NCI-H2107 (cell line): ENCODE measurements at regions not wholly inside any gene's neighbourhood (a gene's known extent, or its start where the extent isn't known, plus 50 kb on each side); places are given as distances from the start of the nearest gene placed in this dataset.
"Not testable (repeated sequence)": the region's sequence is repeated elsewhere in the genome, so short reads cannot be mapped to it uniquely, and the experiment has no call there.

Source experiments
- DNase-seq: peaks from one replicate; lab custom pipeline; 2025; lab: John Stamatoyannopoulos, UW

GRCh38 chr15:99485153-99485961 lies 80.4 kb upstream of the MEF2A start:
- DNase-seq = no peak

GRCh38 chr15:99485992-99486370 lies 79.8 kb upstream of the MEF2A start:
- DNase-seq = no peak

GRCh38 chr15:99486371-99487336 lies 79.1 kb upstream of the MEF2A start:
- no peak for DNase-seq

DNA sequence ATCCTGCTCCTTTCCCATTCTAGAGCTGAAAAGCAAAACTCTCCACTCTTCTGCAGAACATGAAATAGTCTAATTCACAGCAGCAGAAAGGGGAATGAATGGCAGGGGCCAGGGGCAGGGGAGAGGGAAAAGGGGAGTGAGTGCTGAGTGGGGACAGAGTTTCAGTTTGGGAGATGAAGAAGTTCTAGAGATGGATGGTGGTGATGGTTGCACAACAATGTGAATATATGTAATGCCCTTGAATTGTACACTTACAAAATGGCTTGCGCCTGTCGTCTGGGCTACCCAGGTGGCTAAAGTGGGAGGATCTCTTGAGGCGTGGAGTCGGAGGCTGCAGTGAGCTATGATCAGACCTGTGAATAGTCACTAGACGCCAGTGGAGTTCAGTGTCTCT lies 78.5 kb upstream of the MEF2A start:
- no peak for DNase-seq

DNA sequence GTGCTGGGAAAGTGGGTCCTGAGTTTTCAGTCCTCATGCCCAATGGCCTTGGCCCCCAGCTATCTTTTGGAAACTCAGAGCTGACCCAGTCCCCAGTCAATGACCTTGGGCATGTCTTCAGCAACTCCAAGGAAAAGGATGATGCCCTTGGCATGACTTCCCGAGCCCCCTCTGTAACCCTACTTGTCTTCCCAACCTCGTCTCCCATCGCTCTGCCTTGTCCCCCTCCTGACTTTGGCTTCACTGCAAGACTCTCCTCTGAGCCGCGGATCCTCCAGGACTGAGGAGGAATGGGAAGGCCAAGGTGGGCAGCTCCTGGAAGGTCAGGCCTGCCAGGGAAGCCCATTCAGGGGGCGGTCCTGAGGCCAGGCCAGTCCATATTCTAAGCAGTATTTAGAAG lies 73.5 kb upstream of the MEF2A start:
- no peak for DNase-seq

DNA sequence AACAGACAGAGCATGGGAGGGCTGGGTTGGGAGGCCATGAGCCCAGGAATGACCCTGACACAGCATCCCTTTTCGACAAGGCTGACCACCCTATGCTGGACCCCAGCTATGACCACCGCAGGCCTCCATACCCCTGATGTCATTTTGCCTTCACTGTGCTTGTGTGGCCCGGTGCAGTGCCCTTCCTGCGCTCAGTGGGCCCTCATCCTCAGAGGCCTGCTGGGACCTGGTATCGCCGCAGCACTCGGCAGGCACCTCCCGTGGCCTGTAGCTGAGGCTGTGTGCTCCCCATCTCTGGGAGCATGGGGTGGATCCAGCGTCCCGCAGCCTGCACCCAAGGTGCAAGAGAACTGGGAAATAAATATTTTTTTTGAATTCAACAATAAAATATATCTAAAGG lies 73.1 kb upstream of the MEF2A start:
- no peak for DNase-seq

DNA sequence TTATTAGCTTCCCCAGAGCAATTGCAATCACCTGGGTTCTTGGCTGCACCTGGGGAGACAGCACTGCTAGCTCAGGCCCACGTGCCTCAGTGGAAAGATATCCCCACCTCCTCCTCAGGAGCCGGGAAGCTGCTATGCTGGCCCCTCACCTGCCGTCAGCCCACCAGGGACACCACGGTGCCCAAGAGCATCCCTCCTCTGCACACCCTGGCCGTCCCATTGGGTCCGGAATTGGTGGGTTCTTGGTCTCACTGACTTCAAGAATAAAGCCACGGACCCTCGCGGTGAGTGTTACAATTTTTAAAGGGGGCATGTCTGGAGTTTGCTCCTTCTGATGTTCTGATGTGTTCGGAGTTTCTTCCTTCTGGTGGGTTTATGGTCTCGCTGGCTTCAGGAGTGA lies 72.3 kb upstream of the MEF2A start:
- no peak for DNase-seq

DNA sequence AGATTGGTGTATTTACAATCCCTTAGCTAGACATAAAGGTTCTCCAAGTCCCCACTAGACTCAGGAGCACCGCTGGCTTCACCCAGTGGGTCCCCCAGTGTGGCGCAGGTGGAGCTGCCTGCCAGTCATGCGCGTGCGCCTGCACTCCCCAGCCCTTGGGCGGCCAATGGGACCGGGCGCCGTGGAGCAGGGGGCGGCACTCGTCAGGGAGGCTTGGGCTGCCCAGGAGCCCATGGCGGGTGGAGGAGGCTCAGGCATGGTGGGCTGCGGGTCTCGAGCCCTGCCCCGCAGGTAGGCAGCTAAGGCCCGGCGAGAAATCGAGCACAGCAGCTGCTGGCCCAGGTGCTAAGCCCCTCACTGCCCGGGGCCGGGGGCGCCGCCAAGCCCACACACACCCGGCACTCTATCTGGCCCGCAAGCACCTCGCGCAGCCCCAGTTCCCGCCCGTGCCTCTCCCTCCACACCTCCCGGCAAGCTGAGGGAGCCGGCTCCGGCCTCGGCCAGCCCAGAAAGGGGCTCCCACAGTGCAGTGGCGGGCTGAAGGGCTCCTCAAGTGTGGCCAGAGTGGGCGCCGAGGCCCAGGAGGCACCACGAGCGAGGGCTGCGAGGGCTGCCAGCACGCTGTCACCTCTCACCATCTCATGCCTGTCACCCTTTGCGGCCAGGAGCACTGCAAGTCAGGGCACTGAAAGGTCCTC lies 71.1 kb upstream of the MEF2A start:
- DNase-seq = not testable (repeated sequence)

DNA sequence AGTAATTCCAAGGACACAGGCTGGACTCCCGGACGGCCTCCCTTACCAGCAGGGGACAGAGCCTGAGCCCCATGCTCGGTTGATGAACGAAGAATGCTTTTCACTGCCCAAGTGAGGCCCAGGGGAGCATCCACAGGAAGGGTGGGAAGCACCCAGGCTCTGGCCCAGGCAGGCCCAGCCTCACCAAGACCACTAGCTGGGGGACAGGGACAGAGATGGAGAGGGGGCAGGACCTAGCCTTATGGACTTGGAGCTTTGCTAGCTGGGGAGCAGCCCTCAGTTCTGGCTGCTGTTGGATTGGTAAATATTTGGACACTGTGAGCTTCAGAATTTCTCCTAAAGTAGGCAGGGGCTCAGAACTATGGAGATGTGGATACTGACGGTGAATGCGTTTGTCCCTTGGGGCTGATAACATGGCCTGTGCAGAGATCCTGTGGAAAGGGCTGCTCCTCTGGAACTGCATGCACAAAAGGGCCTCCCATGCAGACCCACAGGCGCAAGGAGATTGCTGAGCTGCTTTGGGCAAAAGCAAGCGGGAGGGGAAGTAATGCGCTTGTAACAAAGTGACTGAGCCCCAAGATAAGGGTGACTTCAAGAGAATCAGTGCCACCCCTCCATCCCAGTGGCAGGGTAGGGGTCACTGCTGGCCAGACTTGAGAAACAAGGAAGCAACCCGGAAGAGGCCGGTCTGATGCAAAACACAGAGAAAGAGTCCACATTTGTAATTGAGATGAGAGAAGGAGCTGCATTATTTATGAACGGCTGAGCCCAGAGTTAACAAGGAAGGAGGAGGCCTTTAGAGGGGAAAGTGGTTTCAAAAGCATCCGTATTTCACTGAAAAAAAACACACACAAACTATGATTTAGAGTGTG lies 70.1 kb upstream of the MEF2A start:
- DNase-seq = no peak

DNA sequence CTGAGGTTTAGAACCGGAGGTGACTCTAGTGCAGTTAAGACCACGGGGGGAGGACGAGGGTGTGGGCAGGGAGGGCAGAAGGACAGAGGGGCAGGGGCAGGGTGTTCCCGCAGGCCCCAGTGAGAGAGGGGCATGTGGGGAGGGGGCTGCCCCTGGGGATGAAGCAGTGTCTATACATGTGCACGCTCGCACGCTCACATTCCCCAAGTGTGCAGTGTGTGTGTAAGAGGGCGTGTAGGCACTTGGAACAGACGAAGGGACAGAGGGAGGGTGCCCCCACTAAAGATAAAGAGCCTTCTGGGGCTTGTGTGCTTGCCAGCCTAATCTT lies 69.5 kb upstream of the MEF2A start:
- DNase-seq = no peak

- no peak for DNase-seq
Observed at GRCh38 chr15:99502182-99502581, 63.6 kb upstream of the MEF2A start.

DNA sequence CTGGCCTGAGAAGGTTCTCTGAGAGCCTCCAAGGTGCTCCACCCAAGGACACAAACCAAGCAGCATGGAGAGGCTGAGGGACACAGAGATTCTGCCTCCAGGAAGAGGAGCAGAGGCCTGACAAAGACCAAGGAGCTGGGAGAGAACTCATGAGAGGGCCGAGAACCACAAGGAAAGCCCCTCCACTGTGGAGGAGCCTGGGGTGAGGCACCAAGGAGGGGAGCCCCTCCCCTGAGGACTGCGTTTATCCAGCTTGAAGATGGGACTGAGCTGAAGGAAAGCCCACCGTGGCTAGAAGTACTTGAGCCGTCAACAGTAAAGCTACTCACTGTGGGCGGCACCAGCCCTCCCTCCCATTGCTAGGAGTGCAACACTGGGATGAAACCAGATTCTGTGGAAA lies 63.1 kb upstream of the MEF2A start:
- DNase-seq = no peak

- no peak for DNase-seq
Observed at GRCh38 chr15:99503411-99503810, 62.4 kb upstream of the MEF2A start.

DNA sequence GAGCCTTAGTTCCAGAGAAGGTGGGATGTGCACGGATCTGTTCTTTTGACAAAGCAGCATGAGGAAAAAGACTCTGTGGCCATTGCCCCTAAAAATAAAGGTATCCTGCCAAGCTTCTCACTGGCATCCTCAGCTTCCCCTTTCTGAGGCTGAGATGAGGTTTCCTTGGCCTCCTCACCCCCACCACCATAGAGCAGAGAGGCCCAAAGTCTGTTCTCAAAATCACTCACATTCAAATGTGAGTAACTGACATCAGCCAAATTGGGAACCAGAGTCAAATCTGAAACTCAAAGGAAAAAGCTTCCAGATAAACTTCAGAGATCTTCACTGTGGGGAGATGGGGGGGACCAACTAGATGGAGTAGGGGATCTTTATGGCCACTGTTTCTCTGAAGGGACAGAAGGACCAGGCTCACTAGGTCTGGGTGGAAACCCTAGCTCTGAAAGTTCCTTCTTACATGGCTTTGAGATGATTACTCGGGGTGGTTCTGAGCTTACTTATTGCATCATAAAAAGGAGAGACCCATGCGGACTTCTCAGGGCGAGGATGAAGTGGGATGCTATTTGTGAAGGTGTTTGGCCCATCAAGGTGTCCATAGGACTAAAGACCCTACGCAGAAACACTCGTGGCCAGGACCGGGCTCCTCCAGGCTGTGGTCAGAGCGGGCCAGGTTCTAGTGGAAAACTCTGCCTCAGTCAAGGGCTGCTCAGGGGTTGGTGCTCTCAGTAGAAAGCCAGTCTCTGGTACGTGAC lies 61.5 kb upstream of the MEF2A start:
- no peak for DNase-seq

DNA sequence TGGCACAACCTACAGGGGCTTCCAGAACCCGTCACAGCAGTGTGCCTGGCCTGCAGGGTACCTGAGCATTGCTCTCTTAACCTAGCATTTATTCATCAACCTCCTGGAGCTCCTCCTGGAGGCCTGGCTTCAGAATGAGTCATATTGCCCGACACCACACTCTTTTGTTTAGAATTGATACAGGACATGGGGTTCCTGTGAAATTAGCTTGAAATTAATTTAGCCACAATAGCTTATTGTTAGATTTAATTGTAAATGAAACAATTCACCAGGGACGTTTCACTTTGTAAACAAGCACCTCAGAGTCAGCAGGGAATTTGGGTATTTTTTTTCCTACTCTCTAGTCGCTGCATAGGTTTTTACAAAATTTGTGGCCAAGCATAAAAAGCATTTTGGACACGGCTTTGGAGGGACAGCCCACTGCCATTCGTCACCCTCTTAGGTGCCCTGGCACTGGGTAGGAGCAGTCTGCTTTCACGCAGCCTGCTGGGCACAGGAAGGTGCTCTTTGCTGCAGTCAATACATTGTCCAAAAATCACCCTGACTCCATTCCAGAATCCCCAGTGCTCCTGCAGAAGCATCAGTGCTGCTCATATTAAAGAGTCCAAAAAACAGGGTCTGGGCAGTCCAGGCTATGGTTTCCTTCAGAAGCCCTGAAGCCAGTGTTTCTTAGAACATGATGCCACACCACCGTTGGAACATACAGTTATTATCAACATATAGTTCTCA lies 60.8 kb upstream of the MEF2A start:
- no peak for DNase-seq

GRCh38 chr15:99506399-99506798 lies 59.4 kb upstream of the MEF2A start:
- DNase-seq = no peak

DNA sequence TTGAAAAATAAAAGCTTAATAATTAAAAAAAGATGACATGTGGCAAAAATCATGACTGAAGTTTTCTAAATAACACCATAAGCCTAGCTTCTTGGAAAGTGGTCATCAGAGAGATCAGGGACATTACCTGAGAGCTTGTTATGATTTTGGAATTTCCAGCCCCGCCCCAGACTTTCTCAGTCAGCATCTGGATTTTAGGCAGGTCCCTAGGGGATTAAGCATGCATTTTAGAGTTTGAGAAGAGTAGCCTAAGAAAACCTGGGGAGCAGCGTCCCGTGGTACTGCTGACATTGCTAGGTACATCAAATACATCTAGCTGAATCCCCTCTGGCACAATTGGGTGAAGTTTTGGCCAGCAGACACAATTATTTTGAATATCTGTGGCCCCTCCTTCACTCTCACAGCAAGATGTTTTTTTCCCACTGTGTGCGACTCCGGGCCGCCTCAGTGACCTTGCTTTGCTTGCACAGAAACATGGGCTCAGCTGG lies 58.7 kb upstream of the MEF2A start:
- DNase-seq = no peak

- DNase-seq = no peak
Observed at GRCh38 chr15:99507504-99508310, 58.1 kb upstream of the MEF2A start.

GRCh38 chr15:99508311-99508645 lies 57.5 kb upstream of the MEF2A start:
- DNase-seq = no peak
